AG04450 (cell line): ENCODE measurements at regions not wholly inside any gene's neighbourhood (a gene's known extent, or its start where the extent isn't known, plus 50 kb on each side); places are given as distances from the start of the nearest gene placed in this dataset.

Experiments used
- CTCF ChIA-PET: fragments of 300-600, 350-600 bp; formaldehyde crosslinking; extraction: SDS; loops from one replicate; lab custom pipeline; 2022; ENCODE audit warnings: antibody characterized with exemption, inconsistent platforms; lab: Charles Lee
- POLR2A ChIA-PET: fragments of 350-600 bp; formaldehyde crosslinking; extraction: SDS; loops from one replicate; lab custom pipeline; 2021; ENCODE audit warnings: antibody characterized with exemption, inconsistent platforms; lab: Yijun Ruan, JAX
- DNase-seq: peaks from one replicate; pipeline ENCODE4 v3.0.0-alpha.2; 2011; ENCODE audit warnings: low read depth, low spot score
- H3K27ac ChIP-seq: one replicate; pipeline ENCODE4 v1.5.1; 2012; ENCODE audit warnings: low read depth, low read length, control low read depth
- H3K27me3 ChIP-seq: one replicate; pipeline ENCODE4 v1.6.0; 2012; ENCODE audit warnings: low read length; ENCODE audit not compliant: control insufficient read depth, insufficient read depth
- H3K4me3 ChIP-seq: 2 replicates; pipeline ENCODE4 v1.5.1; 2011; ENCODE audit warnings: mild to moderate bottlenecking, low read depth, low read length, control low read depth
- H3K9me3 ChIP-seq: 2 replicates; pipeline ENCODE4 v1.5.1; 2012; ENCODE audit warnings: low read length; ENCODE audit not compliant: control insufficient read depth, insufficient read depth
- TF ChIP-seq, protein P1 (sequence below): IDR thresholded peaks from 2 replicates; pipeline ENCODE4 v1.5.1; 2011; ENCODE audit warnings: low read depth, low read length, control low read depth, inconsistent platforms

DNA sequence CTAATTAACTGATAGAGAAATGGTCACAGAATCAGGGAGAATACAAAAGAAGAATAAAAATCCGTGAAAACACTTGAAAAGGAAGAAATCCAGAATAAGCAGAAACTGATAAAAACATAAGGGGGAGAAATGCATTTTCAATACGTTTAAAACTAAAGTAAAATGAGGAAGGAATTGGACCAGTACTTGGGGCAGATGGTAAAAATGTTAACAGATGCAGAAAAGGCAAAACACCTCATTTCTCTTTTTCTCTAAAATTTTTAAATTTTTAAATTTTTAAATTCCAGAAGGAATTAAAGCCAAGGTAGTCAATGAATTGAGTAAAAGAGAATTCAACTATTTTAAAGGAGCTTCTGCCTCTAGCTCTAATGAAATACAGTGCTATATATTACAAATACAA lies 353.9 kb downstream of the METTL4 start:
- TF ChIP-seq, protein P1, sequence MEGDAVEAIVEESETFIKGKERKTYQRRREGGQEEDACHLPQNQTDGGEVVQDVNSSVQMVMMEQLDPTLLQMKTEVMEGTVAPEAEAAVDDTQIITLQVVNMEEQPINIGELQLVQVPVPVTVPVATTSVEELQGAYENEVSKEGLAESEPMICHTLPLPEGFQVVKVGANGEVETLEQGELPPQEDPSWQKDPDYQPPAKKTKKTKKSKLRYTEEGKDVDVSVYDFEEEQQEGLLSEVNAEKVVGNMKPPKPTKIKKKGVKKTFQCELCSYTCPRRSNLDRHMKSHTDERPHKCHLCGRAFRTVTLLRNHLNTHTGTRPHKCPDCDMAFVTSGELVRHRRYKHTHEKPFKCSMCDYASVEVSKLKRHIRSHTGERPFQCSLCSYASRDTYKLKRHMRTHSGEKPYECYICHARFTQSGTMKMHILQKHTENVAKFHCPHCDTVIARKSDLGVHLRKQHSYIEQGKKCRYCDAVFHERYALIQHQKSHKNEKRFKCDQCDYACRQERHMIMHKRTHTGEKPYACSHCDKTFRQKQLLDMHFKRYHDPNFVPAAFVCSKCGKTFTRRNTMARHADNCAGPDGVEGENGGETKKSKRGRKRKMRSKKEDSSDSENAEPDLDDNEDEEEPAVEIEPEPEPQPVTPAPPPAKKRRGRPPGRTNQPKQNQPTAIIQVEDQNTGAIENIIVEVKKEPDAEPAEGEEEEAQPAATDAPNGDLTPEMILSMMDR: no peak
- no peak for DNase-seq
- POLR2A ChIA-PET: no interaction called here
- Histone ChIP-seq H3K9me3 (no peaks in the 10 kb centered on the region), H3K4me3 (no peak overlapping the region), H3K27ac (no peak overlapping the region), H3K27me3 (no peaks in the 10 kb centered on the region)
- CTCF ChIA-PET: interaction anchor here (1.0 kb wide), 1 partner anchor 330 kb away, joined by 3 read pairs; no protein-coding TSS in a partner anchor

DNA sequence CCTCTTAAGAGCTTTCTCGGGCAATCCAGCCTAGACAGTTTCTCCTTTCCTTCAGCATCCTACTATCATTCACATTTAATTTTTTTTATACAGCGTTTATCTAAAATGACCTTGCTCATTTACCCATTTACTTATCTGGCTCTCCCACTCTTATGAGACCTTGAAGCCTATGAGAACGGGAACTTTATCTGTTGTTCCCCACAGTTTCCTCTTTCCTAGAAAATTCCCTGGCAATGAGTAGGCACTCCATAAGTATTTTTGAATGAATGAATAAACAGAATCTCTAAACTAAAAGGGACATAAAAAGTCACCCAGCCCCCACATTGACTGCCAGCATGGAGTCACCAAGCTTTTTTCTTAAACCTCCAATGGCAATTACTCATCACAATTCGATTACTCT lies 353.2 kb downstream of the METTL4 start:
- POLR2A ChIA-PET: no interaction called here

DNA sequence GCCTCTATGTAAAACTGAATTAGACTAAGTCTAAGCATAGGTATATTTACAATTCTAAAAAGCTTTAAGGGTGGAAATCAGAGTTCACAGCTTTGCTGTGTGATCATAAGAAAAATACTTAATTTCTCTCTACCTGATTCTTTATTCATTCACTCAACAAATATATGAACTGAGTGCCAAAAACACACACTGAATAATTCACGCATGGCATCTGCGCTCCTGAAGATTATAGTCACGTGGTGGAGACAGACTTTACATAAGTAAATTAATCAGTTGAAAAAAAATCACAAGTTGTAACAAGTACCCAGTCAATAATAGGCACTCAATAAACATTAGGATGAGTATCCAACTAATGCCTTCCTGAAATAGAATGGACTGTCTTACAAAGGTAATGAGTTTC lies 351.6 kb downstream of the METTL4 start:
- no peaks in the 10 kb centered on the region for H3K9me3 ChIP-seq
- TF ChIP-seq, protein P1: no peak
- POLR2A ChIA-PET: no interaction called here
- H3K27ac ChIP-seq: no peak overlapping the region
- no peak overlapping the region for H3K4me3 ChIP-seq
- H3K27me3 ChIP-seq: no peaks in the 10 kb centered on the region
- CTCF ChIA-PET: no interaction called here
- no peak for DNase-seq

More for the DNA sequence above, 353.2 kb downstream of the METTL4 start:
- no peak for DNase-seq
- TF ChIP-seq, protein P1: no peak
- Histone ChIP-seq H3K27me3 (no peaks in the 10 kb centered on the region), H3K27ac (no peak overlapping the region), H3K4me3 (no peak overlapping the region), H3K9me3 (no peaks in the 10 kb centered on the region)
- CTCF ChIA-PET: interaction anchor here (1.0 kb wide), 1 partner anchor 329 kb away, joined by 3 read pairs; no protein-coding TSS in a partner anchor

DNA sequence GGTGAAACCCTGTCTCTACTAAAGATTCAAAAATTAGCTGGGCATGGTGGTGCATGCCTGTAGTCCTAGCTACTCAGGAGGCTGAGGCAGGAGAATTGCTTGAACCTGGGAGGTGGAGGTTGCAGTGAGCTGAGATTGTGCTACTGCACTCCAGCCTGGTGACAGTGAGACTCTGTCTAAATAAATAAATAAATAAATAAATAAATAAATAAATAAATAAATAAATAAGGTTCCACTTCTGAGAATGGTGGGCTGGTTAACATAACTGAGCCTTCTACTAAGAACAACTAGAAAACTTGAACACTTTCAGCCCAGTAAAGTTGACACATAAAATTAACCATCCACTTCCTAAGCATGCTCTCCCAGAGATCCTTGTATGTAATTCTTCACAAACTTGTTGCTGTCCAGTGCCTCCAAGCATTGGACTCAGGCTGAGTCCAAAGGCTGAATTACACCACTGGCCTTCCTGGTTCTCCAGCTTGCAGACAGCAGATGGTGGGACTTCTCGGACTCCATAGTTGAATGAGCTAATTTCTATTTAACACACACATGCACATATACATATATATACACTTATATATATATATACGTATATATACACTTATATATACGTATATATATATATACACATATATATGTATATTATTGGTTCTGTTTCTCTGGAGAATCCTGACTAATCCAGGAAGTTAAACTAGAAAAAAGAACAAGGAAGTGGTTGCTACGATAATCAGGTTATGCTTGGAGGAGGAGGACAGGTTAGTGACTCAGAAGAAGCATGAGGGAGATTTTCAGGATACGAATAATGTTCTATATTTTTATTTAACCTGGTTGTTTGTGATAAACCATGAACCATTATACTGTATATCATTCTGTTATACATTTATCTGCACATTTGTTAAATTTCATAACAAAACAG lies 348.8 kb downstream of the METTL4 start:
- no peak for DNase-seq
- ChIA-PET POLR2A (no interaction called here), CTCF (interaction anchor here (0.7 to 4.6 kb wide), 13 partner anchors 14 to 637 kb away, joined by 3 to 91 read pairs (median 8); no protein-coding TSS in a partner anchor)
- no peaks in the 10 kb centered on the region for H3K27me3 ChIP-seq
- no peaks in the 10 kb centered on the region for H3K9me3 ChIP-seq
- TF ChIP-seq, protein P1: no peak
- no peak overlapping the region for H3K4me3 ChIP-seq
- H3K27ac ChIP-seq: no peak overlapping the region

DNA sequence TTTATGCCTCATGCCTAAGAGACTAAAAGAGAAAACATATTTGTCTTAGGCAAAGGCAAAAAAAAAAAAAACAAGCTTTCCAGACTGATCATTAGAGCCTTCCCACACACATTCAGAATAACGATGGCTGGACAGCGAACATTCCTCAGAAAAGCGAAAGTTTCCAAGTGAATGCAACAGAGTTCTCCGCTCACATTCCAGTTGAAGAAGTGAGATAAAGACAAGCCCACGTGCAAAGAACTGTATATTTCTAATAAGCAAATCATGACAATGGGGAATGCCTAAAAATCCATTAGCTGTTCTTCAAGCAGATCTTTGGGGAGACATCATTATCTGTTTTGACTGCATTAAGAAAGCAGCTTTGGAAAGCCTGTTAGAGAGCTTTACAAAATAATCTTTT lies 347.9 kb downstream of the METTL4 start:
- H3K9me3 ChIP-seq: no peaks in the 10 kb centered on the region
- no peaks in the 10 kb centered on the region for H3K27me3 ChIP-seq
- TF ChIP-seq, protein P1: no peak
- no peak for DNase-seq
- ChIA-PET POLR2A (no interaction called here), CTCF (interaction anchor here (0.6 to 4.6 kb wide), 32 partner anchors 13 to 1852 kb away, joined by 3 to 91 read pairs (median 3); no protein-coding TSS in a partner anchor)
- no peak overlapping the region for H3K27ac ChIP-seq
- peak overlapping the region; percentile 39 for H3K4me3 ChIP-seq
